ENCODE measurements at regions not wholly inside any gene's neighbourhood (a gene's known extent, or its start where the extent isn't known, plus 50 kb on each side); places are given as distances from the start of the nearest gene placed in this dataset.
"Not testable (repeated sequence)": the region's sequence is repeated elsewhere in the genome, so short reads cannot be mapped to it uniquely, and the experiment has no call there.

- DNase-seq, result no peak
These were observed 95.0 kb downstream of the FAM53A start for GRCh38 chr4:1589098-1589497.

- no peak for DNase-seq
These were observed 95.8 kb downstream of the FAM53A start for GRCh38 chr4:1588306-1588705.

- DNase-seq, result no peak
These were observed 99.6 kb downstream of the FAM53A start for GRCh38 chr4:1584498-1584897.

GRCh38 chr4:1583859-1584258 is 100.3 kb downstream of the FAM53A start:
- DNase-seq, result no peak

GRCh38 chr4:1583051-1583785 is 100.9 kb downstream of the FAM53A start:
- DNase-seq, result no peak

GRCh38 chr4:1582227-1582626 is 101.9 kb downstream of the FAM53A start:
- no peak for DNase-seq

- peak; percentile 89 for DNase-seq
These were observed 102.8 kb downstream of the FAM53A start for GRCh38 chr4:1581164-1581894.

GRCh38 chr4:1580692-1581012 is 103.5 kb downstream of the FAM53A start:
- DNase-seq, result not testable (repeated sequence)

GRCh38 chr4:1579901-1580691 is 104.0 kb downstream of the FAM53A start:
- peak; percentile 95 for DNase-seq

- DNase-seq, result peak; percentile 88
These were observed 104.9 kb downstream of the FAM53A start for GRCh38 chr4:1579001-1579900.

GRCh38 chr4:1578251-1578773 is 105.8 kb downstream of the FAM53A start:
- DNase-seq, result no peak

GRCh38 chr4:1577822-1578217 is 106.3 kb downstream of the FAM53A start:
- DNase-seq, result no peak

GRCh38 chr4:1576961-1577821 is 106.9 kb downstream of the FAM53A start:
- DNase-seq, result no peak

GRCh38 chr4:1576304-1576960 is 107.7 kb downstream of the FAM53A start:
- DNase-seq, result no peak

GRCh38 chr4:1575418-1576303 is 108.5 kb downstream of the FAM53A start:
- no peak for DNase-seq

GRCh38 chr4:1574601-1575417 is 109.3 kb downstream of the FAM53A start:
- DNase-seq, result no peak

- no peak for DNase-seq
These were observed 110.2 kb downstream of the FAM53A start for GRCh38 chr4:1573830-1574459.

GRCh38 chr4:1572964-1573720 is 111.0 kb downstream of the FAM53A start:
- no peak for DNase-seq

All from activated CD8-positive, alpha-beta memory T cell treated with anti-CD3 and anti-CD28 coated beads, Interleukin-2, amount 50 U/mL, for 48 hours (primary cell).